Mesendoderm (in vitro differentiated cells): ENCODE measurements at regions not wholly inside any gene's neighbourhood (a gene's known extent, or its start where the extent isn't known, plus 50 kb on each side); places are given as distances from the start of the nearest gene placed in this dataset.
A peak's percentile ranks its signal among the peaks of the same experiment; 100 is the strongest.
"Not testable (repeated sequence)": the region's sequence is repeated elsewhere in the genome, so short reads cannot be mapped to it uniquely, and the experiment has no call there.

Experiments
- DNase-seq: peaks from one replicate; pipeline ENCODE4 v3.0.0; 2013
- H2AK5ac ChIP-seq: 2 replicates; pipeline ENCODE4 v1.6.1; 2013; ENCODE audit warnings: low read length, inconsistent platforms
- H2BK120ac ChIP-seq: 2 replicates; pipeline ENCODE4 v1.6.1; 2013; ENCODE audit warnings: low read depth, mild to moderate bottlenecking, low read length, moderate library complexity, mixed read lengths
- H2BK15ac ChIP-seq: replicated peaks from 2 replicates; pipeline ENCODE4 v1.6.1; 2013; ENCODE audit warnings: low read depth, mild to moderate bottlenecking, moderate library complexity
- H2BK5ac ChIP-seq: 2 replicates; pipeline ENCODE4 v1.6.1; 2013; ENCODE audit warnings: low read length, inconsistent platforms
- H3K18ac ChIP-seq: 2 replicates; pipeline ENCODE4 v1.6.1; 2013; ENCODE audit warnings: mild to moderate bottlenecking, low read length, mixed read lengths
- H3K23ac ChIP-seq: one replicate; pipeline ENCODE4 v1.6.1; 2013; ENCODE audit warnings: low read length
- H3K27ac ChIP-seq: 2 replicates; pipeline ENCODE4 v1.5.1; 2013; ENCODE audit warnings: low read depth, mild to moderate bottlenecking, inconsistent platforms, low read length, moderate library complexity
- H3K27me3 ChIP-seq: 2 replicates; pipeline ENCODE4 v1.6.1; 2013; ENCODE audit warnings: low read length, control low read depth, mild to moderate bottlenecking, inconsistent platforms; ENCODE audit not compliant: insufficient read depth, poor library complexity
- H3K36me3 ChIP-seq: 2 replicates; pipeline ENCODE4 v1.6.1; 2013; ENCODE audit warnings: low read length, inconsistent platforms; ENCODE audit not compliant: control insufficient read depth, insufficient read depth
- H3K4ac ChIP-seq: one replicate; pipeline ENCODE4 v1.6.1; 2013; ENCODE audit warnings: low read depth, mild to moderate bottlenecking, low read length, moderate library complexity
- H3K4me1 ChIP-seq: 2 replicates; pipeline ENCODE4 v1.6.1; 2013; ENCODE audit warnings: low read depth, low read length, inconsistent platforms; ENCODE audit not compliant: control insufficient read depth
- H3K4me2 ChIP-seq: 2 replicates; pipeline ENCODE4 v1.6.1; 2013; ENCODE audit warnings: low read length
- H3K4me3 ChIP-seq: 2 replicates; pipeline ENCODE4 v1.5.1; 2013; ENCODE audit warnings: mild to moderate bottlenecking, low read length
- H3K56ac ChIP-seq: one replicate; pipeline ENCODE4 v1.6.1; 2013; ENCODE audit warnings: low read length
- H3K79me1 ChIP-seq: 2 replicates; pipeline ENCODE4 v1.6.1; 2013; ENCODE audit warnings: low read length, inconsistent platforms
- H3K79me2 ChIP-seq: 2 replicates; pipeline ENCODE4 v1.6.1; 2013; ENCODE audit warnings: mild to moderate bottlenecking, low read length; ENCODE audit not compliant: control insufficient read depth, insufficient read depth
- H3K9ac ChIP-seq: 2 replicates; pipeline ENCODE4 v1.6.1; 2013; ENCODE audit warnings: low read length, inconsistent platforms
- H4K5ac ChIP-seq: one replicate; pipeline ENCODE4 v1.6.1; 2013; ENCODE audit warnings: low read length
- H4K8ac ChIP-seq: one replicate; pipeline ENCODE4 v1.6.1; 2013; ENCODE audit warnings: low read depth, mild to moderate bottlenecking, control low read depth, low read length, moderate library complexity
- WGBS: extraction: QIAGEN DNeasy Blood & Tissue Kit; methylation state at CpG from one replicate; pipeline ENCODE4 v1.1.7; 2013; ENCODE audit warnings: low lambda C conversion rate, missing lambda C conversion rate; ENCODE audit not compliant: insufficient coverage; ENCODE audit errors: extremely low coverage; 5-methylcytosine and 5-hydroxymethylcytosine counted together

- H3K4me2 ChIP-seq: no peak overlapping the region
- no CpG with 5 or more reads among the region's 2 CpGs for WGBS
Observed at GRCh38 chr6:86107985-86108384, 465.3 kb upstream of the SYNCRIP start.

GRCh38 chr6:86087954-86088353, 445.3 kb upstream of the SYNCRIP start:
- Histone ChIP-seq H2BK5ac (no peak overlapping the region), H2AK5ac (no peak overlapping the region), H2BK120ac (no peak overlapping the region), H3K9ac (no peak overlapping the region), H3K18ac (no peak overlapping the region), H3K4me2 (no peak overlapping the region), H3K23ac (no peak overlapping the region), H3K27me3 (no peaks in the 10 kb centered on the region), H3K4ac (no peak overlapping the region), H3K4me1 (no peaks in the 10 kb centered on the region), H4K8ac (no peak overlapping the region), H3K56ac (no peak overlapping the region), H3K79me1 (no peaks in the 10 kb centered on the region), H4K5ac (no peak overlapping the region), H3K27ac (no peak overlapping the region), H2BK15ac (no peak overlapping the region), H3K4me3 (no peak overlapping the region), H3K79me2 (no peaks in the 10 kb centered on the region), H3K36me3 (no peaks in the 10 kb centered on the region)
- no peak for DNase-seq
- WGBS: no CpG with 5 or more reads among the region's 2 CpGs

More at GRCh38 chr6:86107985-86108384, 465.3 kb upstream of the SYNCRIP start:
- no peak for DNase-seq
- H3K36me3 ChIP-seq: no peaks in the 10 kb centered on the region
- H3K18ac ChIP-seq: no peak overlapping the region
- H3K79me1 ChIP-seq: no peaks in the 10 kb centered on the region
- no peak overlapping the region for H3K27ac ChIP-seq
- no peak overlapping the region for H2BK5ac ChIP-seq
- H3K27me3 ChIP-seq: no peaks in the 10 kb centered on the region
- H3K9ac ChIP-seq: no peak overlapping the region
- H3K4me1 ChIP-seq: no peaks in the 10 kb centered on the region
- no peaks in the 10 kb centered on the region for H3K79me2 ChIP-seq
- no peak overlapping the region for H3K4me3 ChIP-seq
- no peak overlapping the region for H4K5ac ChIP-seq
- no peak overlapping the region for H3K23ac ChIP-seq
- no peak overlapping the region for H3K4ac ChIP-seq
- no peak overlapping the region for H2BK15ac ChIP-seq
- no peak overlapping the region for H2BK120ac ChIP-seq
- no peak overlapping the region for H4K8ac ChIP-seq
- no peak overlapping the region for H2AK5ac ChIP-seq
- no peak overlapping the region for H3K56ac ChIP-seq

GRCh38 chr6:86079938-86080337, 437.3 kb upstream of the SYNCRIP start:
- H3K4me1 ChIP-seq: no peaks in the 10 kb centered on the region
- no peak overlapping the region for H2BK5ac ChIP-seq
- H3K4ac ChIP-seq: no peak overlapping the region
- H4K5ac ChIP-seq: no peak overlapping the region
- no peak overlapping the region for H3K23ac ChIP-seq
- H4K8ac ChIP-seq: no peak overlapping the region
- H3K27ac ChIP-seq: no peak overlapping the region
- no peaks in the 10 kb centered on the region for H3K27me3 ChIP-seq
- H3K36me3 ChIP-seq: no peaks in the 10 kb centered on the region
- no peak overlapping the region for H2BK15ac ChIP-seq
- no CpG with 5 or more reads among the region's 1 CpG for WGBS
- no peak overlapping the region for H2AK5ac ChIP-seq
- no peak overlapping the region for H3K4me2 ChIP-seq
- H2BK120ac ChIP-seq: no peak overlapping the region
- no peak overlapping the region for H3K56ac ChIP-seq
- no peaks in the 10 kb centered on the region for H3K79me1 ChIP-seq
- no peak overlapping the region for H3K18ac ChIP-seq
- no peak overlapping the region for H3K4me3 ChIP-seq
- H3K9ac ChIP-seq: no peak overlapping the region
- H3K79me2 ChIP-seq: no peaks in the 10 kb centered on the region
- peak; percentile 11 for DNase-seq

GRCh38 chr6:86070151-86070550, 427.5 kb upstream of the SYNCRIP start:
- Histone ChIP-seq H4K5ac (no peak overlapping the region), H4K8ac (no peak overlapping the region)
- DNase-seq: no peak

GRCh38 chr6:86065002-86065401, 422.3 kb upstream of the SYNCRIP start:
- H2BK5ac ChIP-seq, H2BK120ac ChIP-seq, H3K79me1 ChIP-seq, H3K18ac ChIP-seq, H3K27ac ChIP-seq, H3K4me2 ChIP-seq, H4K8ac ChIP-seq, H3K4ac ChIP-seq, DNase-seq, H2AK5ac ChIP-seq, H2BK15ac ChIP-seq, H4K5ac ChIP-seq, H3K23ac ChIP-seq, H3K56ac ChIP-seq, H3K27me3 ChIP-seq, H3K9ac ChIP-seq, H3K79me2 ChIP-seq, H3K4me3 ChIP-seq, H3K36me3 ChIP-seq, H3K4me1 ChIP-seq: not testable (repeated sequence)
- WGBS: no CpG with 5 or more reads among the region's 3 CpGs

More at GRCh38 chr6:86070151-86070550, 427.5 kb upstream of the SYNCRIP start:
- no peaks in the 10 kb centered on the region for H3K79me2 ChIP-seq
- no peak overlapping the region for H3K18ac ChIP-seq
- no peak overlapping the region for H3K4me3 ChIP-seq
- no peak overlapping the region for H3K9ac ChIP-seq
- H3K4ac ChIP-seq: no peak overlapping the region
- no peak overlapping the region for H2BK15ac ChIP-seq
- no peaks in the 10 kb centered on the region for H3K79me1 ChIP-seq
- H3K27ac ChIP-seq: no peak overlapping the region
- no peaks in the 10 kb centered on the region for H3K4me1 ChIP-seq
- H3K56ac ChIP-seq: no peak overlapping the region
- no peaks in the 10 kb centered on the region for H3K27me3 ChIP-seq
- no peak overlapping the region for H3K4me2 ChIP-seq
- H2BK5ac ChIP-seq: no peak overlapping the region
- H3K23ac ChIP-seq: no peak overlapping the region
- no peak overlapping the region for H2BK120ac ChIP-seq
- no peaks in the 10 kb centered on the region for H3K36me3 ChIP-seq
- no peak overlapping the region for H2AK5ac ChIP-seq

- not testable (repeated sequence) for H2AK5ac ChIP-seq, H4K8ac ChIP-seq, H3K56ac ChIP-seq, H2BK5ac ChIP-seq, H3K27ac ChIP-seq, H3K9ac ChIP-seq, H3K4me1 ChIP-seq, H3K27me3 ChIP-seq, H4K5ac ChIP-seq, H3K18ac ChIP-seq, H3K4ac ChIP-seq, H3K4me2 ChIP-seq, H3K4me3 ChIP-seq, H3K36me3 ChIP-seq, H3K79me2 ChIP-seq, H3K23ac ChIP-seq, H2BK15ac ChIP-seq, H2BK120ac ChIP-seq, H3K79me1 ChIP-seq
- no CpG with 5 or more reads among the region's 18 CpGs for WGBS
- DNase-seq: peak; percentile 18
Observed at GRCh38 chr6:86057293-86057980, 414.8 kb upstream of the SYNCRIP start.
